Effector CD4-positive, alpha-beta T cell (primary cell): ENCODE measurements at regions not wholly inside any gene's neighbourhood (a gene's known extent, or its start where the extent isn't known, plus 50 kb on each side); places are given as distances from the start of the nearest gene placed in this dataset.

Experiments used
- DNase-seq: peaks from one replicate; pipeline ENCODE4 v3.0.0-alpha.2; 2020

- no peak for DNase-seq
Observed at GRCh38 chr6:85126485-85127167, 323.3 kb upstream of the NT5E start.

GRCh38 chr6:85125526-85125925, 324.4 kb upstream of the NT5E start:
- no peak for DNase-seq

GRCh38 chr6:85124472-85125354, 325.2 kb upstream of the NT5E start:
- DNase-seq, result no peak

GRCh38 chr6:85121158-85121557, 328.7 kb upstream of the NT5E start:
- no peak for DNase-seq

- DNase-seq, result no peak
Observed at GRCh38 chr6:85118652-85119235, 331.1 kb upstream of the NT5E start.

- DNase-seq, result no peak
Observed at GRCh38 chr6:85118233-85118632, 331.6 kb upstream of the NT5E start.

- DNase-seq, result no peak
Observed at GRCh38 chr6:85116475-85116874, 333.4 kb upstream of the NT5E start.

- DNase-seq, result no peak
Observed at GRCh38 chr6:85115876-85116275, 334.0 kb upstream of the NT5E start.

- no peak for DNase-seq
Observed at GRCh38 chr6:85115376-85115775, 334.5 kb upstream of the NT5E start.

GRCh38 chr6:85114581-85114935, 335.3 kb upstream of the NT5E start:
- no peak for DNase-seq

- no peak for DNase-seq
Observed at GRCh38 chr6:85113934-85114580, 335.8 kb upstream of the NT5E start.

- DNase-seq, result no peak
Observed at GRCh38 chr6:85112540-85112939, 337.3 kb upstream of the NT5E start.

GRCh38 chr6:85111481-85112011, 338.3 kb upstream of the NT5E start:
- no peak for DNase-seq

GRCh38 chr6:85110943-85111342, 338.9 kb upstream of the NT5E start:
- DNase-seq, result no peak

- no peak for DNase-seq
Observed at GRCh38 chr6:85107701-85108100, 342.2 kb upstream of the NT5E start.

- no peak for DNase-seq
Observed at GRCh38 chr6:85096976-85097375, 332.6 kb upstream of the TBX18 start.

GRCh38 chr6:85092226-85092625, 327.8 kb upstream of the TBX18 start:
- no peak for DNase-seq

GRCh38 chr6:85089255-85089654, 324.9 kb upstream of the TBX18 start:
- DNase-seq, result no peak

- no peak for DNase-seq
Observed at GRCh38 chr6:85085875-85086274, 321.5 kb upstream of the TBX18 start.

GRCh38 chr6:85081102-85081501, 316.7 kb upstream of the TBX18 start:
- DNase-seq, result no peak

GRCh38 chr6:85079761-85080160, 315.4 kb upstream of the TBX18 start:
- DNase-seq, result no peak

GRCh38 chr6:85078058-85078457, 313.7 kb upstream of the TBX18 start:
- DNase-seq, result no peak

GRCh38 chr6:85077098-85077497, 312.7 kb upstream of the TBX18 start:
- no peak for DNase-seq
